ENCODE measurements at regions not wholly inside any gene's neighbourhood (a gene's known extent, or its start where the extent isn't known, plus 50 kb on each side); places are given as distances from the start of the nearest gene placed in this dataset.

DNA sequence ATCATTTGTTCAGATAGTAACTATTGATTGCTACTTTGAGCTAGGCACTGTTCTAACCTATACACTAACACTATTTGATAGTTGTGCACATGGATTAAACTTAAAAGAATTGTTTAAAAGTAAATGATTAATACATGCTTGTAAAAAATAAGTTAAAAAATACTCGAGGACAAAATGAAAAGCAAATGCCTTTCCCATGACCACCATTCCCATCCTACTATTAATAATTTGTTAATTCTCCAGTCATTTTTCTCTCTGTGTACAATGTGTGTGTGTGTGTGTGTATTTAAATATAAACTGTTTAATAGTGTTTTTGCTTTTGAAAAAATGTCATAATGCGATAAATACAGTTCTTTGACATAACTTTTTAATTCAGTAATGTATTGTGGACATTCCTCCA lies 78.7 kb upstream of the KCNMB2 start:
- Histone ChIP-seq H3K4me3 (ENCODE audit: low read depth, low read length) (no peak overlapping the region), H3K79me2 (no peaks in the 10 kb centered on the region), H3K9me3 (ENCODE audit: control insufficient read depth, low read length) (no peaks in the 10 kb centered on the region), H3K4me1 (no peaks in the 10 kb centered on the region), H3K4me2 (ENCODE audit: low read length) (no peak overlapping the region), H3K9ac (no peak overlapping the region), H3K36me3 (ENCODE audit: control insufficient read depth, insufficient read depth, low read length) (no peaks in the 10 kb centered on the region), H3K27ac (no peak overlapping the region), H3K27me3 (ENCODE audit: control insufficient read depth, insufficient read depth, low read length) (no peaks in the 10 kb centered on the region), H2AFZ (no peak overlapping the region)
- TF ChIP-seq, protein P1, sequence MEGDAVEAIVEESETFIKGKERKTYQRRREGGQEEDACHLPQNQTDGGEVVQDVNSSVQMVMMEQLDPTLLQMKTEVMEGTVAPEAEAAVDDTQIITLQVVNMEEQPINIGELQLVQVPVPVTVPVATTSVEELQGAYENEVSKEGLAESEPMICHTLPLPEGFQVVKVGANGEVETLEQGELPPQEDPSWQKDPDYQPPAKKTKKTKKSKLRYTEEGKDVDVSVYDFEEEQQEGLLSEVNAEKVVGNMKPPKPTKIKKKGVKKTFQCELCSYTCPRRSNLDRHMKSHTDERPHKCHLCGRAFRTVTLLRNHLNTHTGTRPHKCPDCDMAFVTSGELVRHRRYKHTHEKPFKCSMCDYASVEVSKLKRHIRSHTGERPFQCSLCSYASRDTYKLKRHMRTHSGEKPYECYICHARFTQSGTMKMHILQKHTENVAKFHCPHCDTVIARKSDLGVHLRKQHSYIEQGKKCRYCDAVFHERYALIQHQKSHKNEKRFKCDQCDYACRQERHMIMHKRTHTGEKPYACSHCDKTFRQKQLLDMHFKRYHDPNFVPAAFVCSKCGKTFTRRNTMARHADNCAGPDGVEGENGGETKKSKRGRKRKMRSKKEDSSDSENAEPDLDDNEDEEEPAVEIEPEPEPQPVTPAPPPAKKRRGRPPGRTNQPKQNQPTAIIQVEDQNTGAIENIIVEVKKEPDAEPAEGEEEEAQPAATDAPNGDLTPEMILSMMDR (IDR thresholded peaks at IDR 0.05): no peak

DNA sequence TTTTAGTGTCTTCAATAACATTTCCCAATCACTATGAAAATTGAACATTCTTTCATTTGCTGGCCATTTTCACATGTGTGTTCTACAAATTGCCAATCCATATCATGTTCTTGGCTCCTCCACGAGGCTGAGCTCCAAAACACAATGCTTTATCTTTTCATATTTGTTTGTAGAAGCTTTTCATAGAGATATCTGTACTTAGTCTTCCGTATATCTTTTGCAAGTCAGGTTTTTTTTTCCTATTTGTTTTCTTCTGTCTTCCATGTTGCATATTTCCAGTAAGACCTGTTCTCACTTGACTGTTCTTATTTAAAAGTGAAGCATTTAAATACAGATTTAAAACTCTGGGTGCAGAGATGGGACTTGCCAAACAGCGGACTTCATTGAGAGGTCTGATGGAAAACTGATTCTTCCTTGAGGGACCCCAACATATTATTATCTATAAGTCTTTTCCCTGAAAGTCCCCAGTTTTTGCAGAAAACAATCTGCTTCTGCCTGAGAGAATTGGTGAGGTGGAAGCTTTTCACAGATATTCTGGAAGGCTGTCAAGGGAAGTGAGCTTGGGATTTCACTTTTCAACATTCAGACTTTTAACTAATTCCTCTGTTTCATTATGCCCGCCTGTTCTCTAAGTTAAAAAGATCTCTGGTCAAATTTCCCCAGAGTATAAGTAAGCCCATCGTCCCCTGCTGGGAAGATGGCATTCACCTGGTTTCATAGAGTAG lies 77.8 kb upstream of the KCNMB2 start:
- Histone ChIP-seq H2AFZ (no peak overlapping the region), H3K36me3 (ENCODE audit: control insufficient read depth, insufficient read depth, low read length) (no peaks in the 10 kb centered on the region), H3K9ac (no peak overlapping the region), H3K4me3 (ENCODE audit: low read depth, low read length) (no peak overlapping the region), H3K27ac (no peak overlapping the region), H3K4me2 (ENCODE audit: low read length) (no peak overlapping the region), H3K27me3 (ENCODE audit: control insufficient read depth, insufficient read depth, low read length) (no peaks in the 10 kb centered on the region), H3K4me1 (no peaks in the 10 kb centered on the region), H3K9me3 (ENCODE audit: control insufficient read depth, low read length) (no peaks in the 10 kb centered on the region), H3K79me2 (no peaks in the 10 kb centered on the region)
- TF ChIP-seq, protein P1 (IDR thresholded peaks at IDR 0.05): no peak

DNA sequence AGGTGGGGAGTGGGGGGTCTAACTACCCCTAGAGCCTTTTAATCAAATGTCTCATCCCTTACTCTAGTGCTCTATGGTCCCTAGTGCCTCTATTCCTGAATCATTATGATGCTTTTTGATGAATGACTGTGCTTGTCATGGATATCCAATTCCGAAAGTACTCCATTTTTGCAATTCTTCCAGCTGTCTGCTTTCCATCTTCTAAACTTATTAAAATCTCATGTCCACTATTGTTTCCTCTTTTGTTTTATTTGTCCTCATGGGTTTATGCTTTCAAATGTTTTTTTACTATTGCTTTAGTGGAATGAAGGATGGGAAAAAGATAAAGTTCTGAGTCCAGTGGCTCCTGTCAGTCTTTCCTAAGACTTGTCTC lies 77.2 kb upstream of the KCNMB2 start:
- TF ChIP-seq, protein P1 (IDR thresholded peaks at IDR 0.05): no peak
- Histone ChIP-seq H3K9ac (no peak overlapping the region), H2AFZ (no peak overlapping the region), H3K79me2 (no peaks in the 10 kb centered on the region), H3K4me3 (ENCODE audit: low read depth, low read length) (no peak overlapping the region), H3K4me1 (no peaks in the 10 kb centered on the region), H3K4me2 (ENCODE audit: low read length) (no peak overlapping the region), H3K27ac (no peak overlapping the region), H3K27me3 (ENCODE audit: control insufficient read depth, insufficient read depth, low read length) (no peaks in the 10 kb centered on the region), H3K9me3 (ENCODE audit: control insufficient read depth, low read length) (no peaks in the 10 kb centered on the region), H3K36me3 (ENCODE audit: control insufficient read depth, insufficient read depth, low read length) (no peaks in the 10 kb centered on the region)

- no peaks in the 10 kb centered on the region for H3K79me2 ChIP-seq
- no peak overlapping the region for H3K9ac ChIP-seq
- no peak overlapping the region for H3K27ac ChIP-seq
- H3K4me1 ChIP-seq: no peaks in the 10 kb centered on the region
- H3K4me3 ChIP-seq (ENCODE audit: low read depth, low read length): no peak overlapping the region
- no peak overlapping the region for H2AFZ ChIP-seq
- no peak overlapping the region for H3K4me2 ChIP-seq (ENCODE audit: low read length)
- TF ChIP-seq, protein P1 (IDR thresholded peaks at IDR 0.05): no peak
- H3K36me3 ChIP-seq (ENCODE audit: control insufficient read depth, insufficient read depth, low read length): no peaks in the 10 kb centered on the region
- no peaks in the 10 kb centered on the region for H3K9me3 ChIP-seq (ENCODE audit: control insufficient read depth, low read length)
- H3K27me3 ChIP-seq (ENCODE audit: control insufficient read depth, insufficient read depth, low read length): no peaks in the 10 kb centered on the region
Observed at GRCh38 chr3:178465260-178466180, 70.7 kb upstream of the KCNMB2 start.
